HepG2 (cell line): ENCODE measurements at regions not wholly inside any gene's neighbourhood (a gene's known extent, or its start where the extent isn't known, plus 50 kb on each side); places are given as distances from the start of the nearest gene placed in this dataset.

Experiments used
- ARNTL ChIP-seq: sonication (generic); formaldehyde crosslinking; IDR thresholded peaks from 2 replicates; pipeline ENCODE4 v1.4.0; 2020; ENCODE audit warnings: mild to moderate bottlenecking, missing genetic modification reagents
- ASH2L ChIP-seq: fragments of 300-600, 200-600 bp; sonication (generic); IDR thresholded peaks from 2 replicates; pipeline ENCODE4 v1.7.0; 2017; ENCODE audit warnings: low read depth, mild to moderate bottlenecking, moderate library complexity, mixed read lengths, low read length; ENCODE audit not compliant: insufficient read length
- E2F1 ChIP-seq: sonication (generic); formaldehyde crosslinking; IDR thresholded peaks from 2 replicates; pipeline ENCODE4 v1.5.0; 2020; ENCODE audit warnings: missing genetic modification reagents
- ELF4 ChIP-seq: sonication (generic); formaldehyde crosslinking; IDR thresholded peaks from 2 replicates; pipeline ENCODE4 v1.5.0; 2020; ENCODE audit warnings: missing genetic modification reagents, mild to moderate bottlenecking, moderate library complexity, borderline replicate concordance
- ESRRA ChIP-seq: sonication (generic); formaldehyde crosslinking; IDR thresholded peaks from 2 replicates; pipeline ENCODE4 v1.5.1; 2020; ENCODE audit warnings: mild to moderate bottlenecking, low read depth, missing genetic modification reagents
- HIVEP1 ChIP-seq: sonication (generic); formaldehyde crosslinking; IDR thresholded peaks from 2 replicates; pipeline ENCODE4 v1.4.0; 2020; ENCODE audit warnings: mild to moderate bottlenecking, missing genetic modification reagents
- REXO4 ChIP-seq: sonication (generic); formaldehyde crosslinking; IDR thresholded peaks from 2 replicates; pipeline ENCODE4 v1.8.0; 2022; ENCODE audit warnings: missing genetic modification reagents, mild to moderate bottlenecking, borderline replicate concordance
- ZNF549 ChIP-seq: sonication (generic); formaldehyde crosslinking; IDR thresholded peaks from 2 replicates; pipeline ENCODE4 v1.5.0; 2020; ENCODE audit warnings: missing genetic modification reagents
- ZNF879 ChIP-seq: sonication (generic); formaldehyde crosslinking; IDR thresholded peaks from 2 replicates; pipeline ENCODE4 v1.8.1; 2023; ENCODE audit warnings: missing genetic modification reagents
- TF ChIP-seq, protein P1 (sequence below): sonication (generic); formaldehyde crosslinking; IDR thresholded peaks from 2 replicates; pipeline ENCODE4 v1.4.0; 2020; ENCODE audit warnings: mild to moderate bottlenecking, missing genetic modification reagents, borderline replicate concordance
- TF ChIP-seq, protein P2 (sequence below), 2 experiments: IDR thresholded peaks; 2 replicates each; pipeline ENCODE4 v1.6.1; 2011 to 2012; ENCODE audit warnings: low read length in 2 of 2, borderline replicate concordance in 1 of 2, low read depth in 1 of 2, mild to moderate bottlenecking in 1 of 2, moderate library complexity in 1 of 2
- TF ChIP-seq, protein P3 (sequence below), 2 experiments: sonication (generic) in 1 of 2; formaldehyde crosslinking in 1 of 2; IDR thresholded peaks; 2 replicates each; pipeline versions ENCODE4 v1.5.1 to v1.6.1; 2011 to 2020; ENCODE audit warnings: borderline replicate concordance in 1 of 2, low read depth in 1 of 2, low read length in 1 of 2, mild to moderate bottlenecking in 1 of 2, missing genetic modification reagents in 1 of 2, moderate library complexity in 1 of 2

GRCh38 chr2:149906886-149907285 lies 319.3 kb upstream of the MMADHC start:
- TF ChIP-seq ARNTL: no peak
- TF ChIP-seq, protein P1, sequence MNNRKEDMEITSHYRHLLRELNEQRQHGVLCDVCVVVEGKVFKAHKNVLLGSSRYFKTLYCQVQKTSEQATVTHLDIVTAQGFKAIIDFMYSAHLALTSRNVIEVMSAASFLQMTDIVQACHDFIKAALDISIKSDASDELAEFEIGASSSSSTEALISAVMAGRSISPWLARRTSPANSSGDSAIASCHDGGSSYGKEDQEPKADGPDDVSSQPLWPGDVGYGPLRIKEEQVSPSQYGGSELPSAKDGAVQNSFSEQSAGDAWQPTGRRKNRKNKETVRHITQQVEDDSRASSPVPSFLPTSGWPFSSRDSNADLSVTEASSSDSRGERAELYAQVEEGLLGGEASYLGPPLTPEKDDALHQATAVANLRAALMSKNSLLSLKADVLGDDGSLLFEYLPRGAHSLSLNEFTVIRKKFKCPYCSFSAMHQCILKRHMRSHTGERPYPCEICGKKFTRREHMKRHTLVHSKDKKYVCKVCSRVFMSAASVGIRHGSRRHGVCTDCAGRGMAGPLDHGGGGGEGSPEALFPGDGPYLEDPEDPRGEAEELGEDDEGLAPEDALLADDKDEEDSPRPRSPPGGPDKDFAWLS: no peak
- TF ChIP-seq E2F1 (CRISPR knock-in tag): no peak
- TF ChIP-seq ZNF879 (CRISPR knock-in tag): no peak
- no peak for TF ChIP-seq ASH2L
- no peak for TF ChIP-seq ESRRA (CRISPR knock-in tag)
- TF ChIP-seq, protein P2, sequence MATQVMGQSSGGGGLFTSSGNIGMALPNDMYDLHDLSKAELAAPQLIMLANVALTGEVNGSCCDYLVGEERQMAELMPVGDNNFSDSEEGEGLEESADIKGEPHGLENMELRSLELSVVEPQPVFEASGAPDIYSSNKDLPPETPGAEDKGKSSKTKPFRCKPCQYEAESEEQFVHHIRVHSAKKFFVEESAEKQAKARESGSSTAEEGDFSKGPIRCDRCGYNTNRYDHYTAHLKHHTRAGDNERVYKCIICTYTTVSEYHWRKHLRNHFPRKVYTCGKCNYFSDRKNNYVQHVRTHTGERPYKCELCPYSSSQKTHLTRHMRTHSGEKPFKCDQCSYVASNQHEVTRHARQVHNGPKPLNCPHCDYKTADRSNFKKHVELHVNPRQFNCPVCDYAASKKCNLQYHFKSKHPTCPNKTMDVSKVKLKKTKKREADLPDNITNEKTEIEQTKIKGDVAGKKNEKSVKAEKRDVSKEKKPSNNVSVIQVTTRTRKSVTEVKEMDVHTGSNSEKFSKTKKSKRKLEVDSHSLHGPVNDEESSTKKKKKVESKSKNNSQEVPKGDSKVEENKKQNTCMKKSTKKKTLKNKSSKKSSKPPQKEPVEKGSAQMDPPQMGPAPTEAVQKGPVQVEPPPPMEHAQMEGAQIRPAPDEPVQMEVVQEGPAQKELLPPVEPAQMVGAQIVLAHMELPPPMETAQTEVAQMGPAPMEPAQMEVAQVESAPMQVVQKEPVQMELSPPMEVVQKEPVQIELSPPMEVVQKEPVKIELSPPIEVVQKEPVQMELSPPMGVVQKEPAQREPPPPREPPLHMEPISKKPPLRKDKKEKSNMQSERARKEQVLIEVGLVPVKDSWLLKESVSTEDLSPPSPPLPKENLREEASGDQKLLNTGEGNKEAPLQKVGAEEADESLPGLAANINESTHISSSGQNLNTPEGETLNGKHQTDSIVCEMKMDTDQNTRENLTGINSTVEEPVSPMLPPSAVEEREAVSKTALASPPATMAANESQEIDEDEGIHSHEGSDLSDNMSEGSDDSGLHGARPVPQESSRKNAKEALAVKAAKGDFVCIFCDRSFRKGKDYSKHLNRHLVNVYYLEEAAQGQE (IDR thresholded peaks at IDR 0.05; ENCODE audit: borderline replicate concordance in 1 of 2, low read depth in 1 of 2, low read length in 2 of 2): no peak
- TF ChIP-seq, protein P3, sequence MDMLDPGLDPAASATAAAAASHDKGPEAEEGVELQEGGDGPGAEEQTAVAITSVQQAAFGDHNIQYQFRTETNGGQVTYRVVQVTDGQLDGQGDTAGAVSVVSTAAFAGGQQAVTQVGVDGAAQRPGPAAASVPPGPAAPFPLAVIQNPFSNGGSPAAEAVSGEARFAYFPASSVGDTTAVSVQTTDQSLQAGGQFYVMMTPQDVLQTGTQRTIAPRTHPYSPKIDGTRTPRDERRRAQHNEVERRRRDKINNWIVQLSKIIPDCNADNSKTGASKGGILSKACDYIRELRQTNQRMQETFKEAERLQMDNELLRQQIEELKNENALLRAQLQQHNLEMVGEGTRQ (IDR thresholded peaks at IDR 0.05; ENCODE audit: low read depth, low read length): no peak
- TF ChIP-seq, protein P3 (CRISPR knock-in tag; IDR thresholded peaks at IDR 0.05; ENCODE audit: borderline replicate concordance): no peak
- TF ChIP-seq HIVEP1 (CRISPR knock-in tag): no peak
- TF ChIP-seq ZNF549: no peak
- no peak for TF ChIP-seq ELF4 (CRISPR knock-in tag)
- no peak for TF ChIP-seq REXO4 (CRISPR knock-in tag)
